T-helper 9 cell (primary cell): ENCODE measurements at regions not wholly inside any gene's neighbourhood (a gene's known extent, or its start where the extent isn't known, plus 50 kb on each side); places are given as distances from the start of the nearest gene placed in this dataset.

ENCODE experiments used
- DNase-seq: peaks from one replicate; pipeline ENCODE4 v3.0.0-alpha.2; 2020

GRCh38 chr20:39660226-39660625 lies 698.1 kb downstream of the DHX35 start:
- no peak for DNase-seq

- DNase-seq: no peak
Measured at GRCh38 chr20:39658662-39659409, 696.7 kb downstream of the DHX35 start.

GRCh38 chr20:39654171-39654570 lies 692.0 kb downstream of the DHX35 start:
- no peak for DNase-seq

GRCh38 chr20:39651645-39652325 lies 689.6 kb downstream of the DHX35 start:
- no peak for DNase-seq

GRCh38 chr20:39646874-39647413 lies 684.8 kb downstream of the DHX35 start:
- DNase-seq: no peak

- no peak for DNase-seq
Measured at GRCh38 chr20:39645131-39645530, 683.0 kb downstream of the DHX35 start.

GRCh38 chr20:39643292-39643691 lies 681.1 kb downstream of the DHX35 start:
- DNase-seq: no peak

- DNase-seq: no peak
Measured at GRCh38 chr20:39641423-39641822, 679.3 kb downstream of the DHX35 start.

GRCh38 chr20:39640147-39640546 lies 678.0 kb downstream of the DHX35 start:
- DNase-seq: no peak

- DNase-seq: no peak
Measured at GRCh38 chr20:39638731-39639130, 676.6 kb downstream of the DHX35 start.

- no peak for DNase-seq
Measured at GRCh38 chr20:39633689-39634088, 671.5 kb downstream of the DHX35 start.

- no peak for DNase-seq
Measured at GRCh38 chr20:39632757-39633156, 670.6 kb downstream of the DHX35 start.

- DNase-seq: no peak
Measured at GRCh38 chr20:39632176-39632575, 670.0 kb downstream of the DHX35 start.

- DNase-seq: no peak
Measured at GRCh38 chr20:39631557-39631956, 669.4 kb downstream of the DHX35 start.

GRCh38 chr20:39630215-39630908 lies 668.2 kb downstream of the DHX35 start:
- DNase-seq: no peak

- DNase-seq: no peak
Measured at GRCh38 chr20:39627765-39628164, 665.6 kb downstream of the DHX35 start.

- DNase-seq: no peak
Measured at GRCh38 chr20:39624316-39624715, 662.2 kb downstream of the DHX35 start.

- no peak for DNase-seq
Measured at GRCh38 chr20:39623584-39624234, 661.6 kb downstream of the DHX35 start.

- no peak for DNase-seq
Measured at GRCh38 chr20:39619271-39619785, 657.2 kb downstream of the DHX35 start.

- DNase-seq: no peak
Measured at GRCh38 chr20:39611901-39612300, 649.8 kb downstream of the DHX35 start.

- DNase-seq: no peak
Measured at GRCh38 chr20:39607141-39607540, 645.0 kb downstream of the DHX35 start.

GRCh38 chr20:39605908-39606307 lies 643.8 kb downstream of the DHX35 start:
- no peak for DNase-seq

- no peak for DNase-seq
Measured at GRCh38 chr20:39605361-39605760, 643.2 kb downstream of the DHX35 start.
